Epithelial cell of proximal tubule (primary cell): ENCODE measurements at regions not wholly inside any gene's neighbourhood (a gene's known extent, or its start where the extent isn't known, plus 50 kb on each side); places are given as distances from the start of the nearest gene placed in this dataset.

Source experiments
- DNase-seq: peaks from one replicate; pipeline ENCODE4 v3.0.0-alpha.2; 2011; ENCODE audit warnings: low read depth
- H3K4me3 ChIP-seq: 2 replicates; pipeline ENCODE4 v1.5.1; 2011; ENCODE audit warnings: low read depth, mild to moderate bottlenecking, low read length
- CTCF ChIP-seq: conservative IDR thresholded peaks from 2 replicates; pipeline ENCODE4 v1.5.1; 2012; ENCODE audit warnings: low read depth, mild to moderate bottlenecking, low read length

- DNase-seq = no peak
- no peak overlapping the region for H3K4me3 ChIP-seq
- TF ChIP-seq CTCF = no peak
Measured at GRCh38 chr16:50437769-50438437, 69.1 kb upstream of the BRD7 start.

GRCh38 chr16:50436271-50436670, 67.5 kb upstream of the BRD7 start:
- DNase-seq = no peak
- no peak overlapping the region for H3K4me3 ChIP-seq
- no peak for TF ChIP-seq CTCF

GRCh38 chr16:50434872-50435478, 66.2 kb upstream of the BRD7 start:
- no peak for TF ChIP-seq CTCF
- no peak overlapping the region for H3K4me3 ChIP-seq
- DNase-seq = no peak

- no peak overlapping the region for H3K4me3 ChIP-seq
- no peak for TF ChIP-seq CTCF
- no peak for DNase-seq
Measured at GRCh38 chr16:50430076-50430475, 61.3 kb upstream of the BRD7 start.

GRCh38 chr16:50428742-50429141, 60.0 kb upstream of the BRD7 start:
- no peak for TF ChIP-seq CTCF
- DNase-seq = no peak
- no peak overlapping the region for H3K4me3 ChIP-seq

GRCh38 chr16:50428116-50428515, 59.3 kb upstream of the BRD7 start:
- no peak overlapping the region for H3K4me3 ChIP-seq
- no peak for TF ChIP-seq CTCF
- DNase-seq = no peak

GRCh38 chr16:50427107-50427506, 58.3 kb upstream of the BRD7 start:
- no peak for DNase-seq
- H3K4me3 ChIP-seq = no peak overlapping the region
- no peak for TF ChIP-seq CTCF
